CD14-positive monocyte (primary cell): ENCODE measurements at regions not wholly inside any gene's neighbourhood (a gene's known extent, or its start where the extent isn't known, plus 50 kb on each side); places are given as distances from the start of the nearest gene placed in this dataset.

Experiments used
- DNase-seq, 3 donors: peaks; one replicate each; pipeline ENCODE4 v3.0.0-alpha.2; 2011 to 2022
- H2AFZ ChIP-seq: 2 replicates; pipeline ENCODE4 v1.6.0; 2012; ENCODE audit warnings: mild to moderate bottlenecking, low read depth, low read length, inconsistent platforms; ENCODE audit not compliant: insufficient read depth, poor library complexity, severe bottlenecking
- H3K27ac ChIP-seq, 2 donors: 1 replicate in 1 of 2; 2 replicates in 1 of 2; pipeline ENCODE4 v1.5.1; 2012 to 2013; ENCODE audit warnings: low read length in 2 of 2, control low read depth in 1 of 2, inconsistent platforms in 1 of 2, low read depth in 1 of 2, mild to moderate bottlenecking in 1 of 2
- H3K27me3 ChIP-seq, 2 donors: one replicate each; pipeline versions ENCODE4 v1.6.0 to v1.6.1; 2011 to 2013; ENCODE audit warnings: low read length in 2 of 2; ENCODE audit not compliant: control insufficient read depth in 2 of 2, insufficient read depth in 2 of 2
- H3K36me3 ChIP-seq, 2 donors: replicated peaks in 1 of 2; 1 replicate in 1 of 2; 2 replicates in 1 of 2; pipeline versions ENCODE4 v1.5.1 to v1.6.1; 2012 to 2013; ENCODE audit warnings: low read length in 2 of 2, control low read depth in 1 of 2, inconsistent platforms in 1 of 2, mild to moderate bottlenecking in 1 of 2; ENCODE audit not compliant: insufficient read depth in 2 of 2, control insufficient read depth in 1 of 2
- H3K4me1 ChIP-seq, 2 donors: 1 replicate in 1 of 2; 2 replicates in 1 of 2; pipeline versions ENCODE4 v1.5.1 to v1.6.1; 2012 to 2013; ENCODE audit warnings: low read length in 2 of 2, control low read depth in 1 of 2, inconsistent platforms in 1 of 2, mild to moderate bottlenecking in 1 of 2, moderate library complexity in 1 of 2; ENCODE audit not compliant: insufficient read depth in 2 of 2, control insufficient read depth in 1 of 2
- H3K4me2 ChIP-seq: replicated peaks from 2 replicates; pipeline ENCODE3; 2012; ENCODE audit warnings: low read length, moderate library complexity, mild to moderate bottlenecking; ENCODE audit not compliant: poor library complexity, severe bottlenecking; ENCODE audit errors: extremely low read depth
- H3K4me3 ChIP-seq, 3 experiments: fragments of 200-600 bp in 1 of 3; sonication (generic) in 1 of 3; replicated peaks in 1 of 3; 1 replicate in 2 of 3; 2 replicates in 1 of 3; pipeline ENCODE4 v1.5.1; 2011 to 2013; ENCODE audit warnings: low read length in 3 of 3, mild to moderate bottlenecking in 3 of 3, control low read depth in 2 of 3, low read depth in 2 of 3, inconsistent platforms in 1 of 3, moderate library complexity in 1 of 3
- H3K79me2 ChIP-seq: 2 replicates; pipeline ENCODE4 v1.6.0; 2012; ENCODE audit warnings: mild to moderate bottlenecking, control low read depth, inconsistent platforms, low read length, moderate library complexity; ENCODE audit not compliant: insufficient read depth
- H3K9ac ChIP-seq: 2 replicates; pipeline ENCODE4 v1.6.0; 2017; ENCODE audit warnings: low read length, mild to moderate bottlenecking; ENCODE audit not compliant: insufficient read depth, poor library complexity, severe bottlenecking
- H3K9me3 ChIP-seq, 2 donors: replicated peaks in 1 of 2; 1 replicate in 1 of 2; 2 replicates in 1 of 2; pipeline versions ENCODE4 v1.5.1 to v1.6.1; 2012 to 2013; ENCODE audit warnings: low read length in 2 of 2, control low read depth in 1 of 2; ENCODE audit not compliant: control insufficient read depth in 1 of 2, insufficient read depth in 1 of 2
- H4K20me1 ChIP-seq: 2 replicates; pipeline ENCODE4 v1.6.0; 2012; ENCODE audit warnings: mild to moderate bottlenecking, low read length, control low read depth, moderate library complexity; ENCODE audit not compliant: insufficient read depth
- H3K27ac Mint-ChIP-seq, 7 donors: one replicate each; pipeline ENCODE4 v1.8.0; 2020; ENCODE audit warnings: mild to moderate bottlenecking in 7 of 7, mixed read lengths in 7 of 7, moderate library complexity in 6 of 7, inconsistent platforms in 2 of 7
- H3K27me3 Mint-ChIP-seq, 3 donors: one replicate each; pipeline ENCODE4 v1.8.0; 2021 to 2022; ENCODE audit warnings: low read depth in 3 of 3, mild to moderate bottlenecking in 3 of 3, mixed read lengths in 3 of 3, moderate library complexity in 3 of 3, inconsistent platforms in 1 of 3
- H3K36me3 Mint-ChIP-seq, 2 donors: one replicate each; pipeline ENCODE4 v1.8.0; 2020; ENCODE audit warnings: mixed read lengths in 2 of 2, inconsistent platforms in 1 of 2, mild to moderate bottlenecking in 1 of 2
- H3K4me1 Mint-ChIP-seq: one replicate; pipeline ENCODE4 v1.8.0; 2020; ENCODE audit warnings: mild to moderate bottlenecking, mixed read lengths
- H3K4me3 Mint-ChIP-seq, 2 donors: one replicate each; pipeline ENCODE4 v1.8.0; 2020; ENCODE audit warnings: mild to moderate bottlenecking in 2 of 2, mixed read lengths in 2 of 2, moderate library complexity in 1 of 2
- H3K9me3 Mint-ChIP-seq, 7 donors: one replicate each; pipeline ENCODE4 v1.8.0; 2020 to 2022; ENCODE audit warnings: mixed read lengths in 7 of 7, mild to moderate bottlenecking in 6 of 7, moderate library complexity in 6 of 7, inconsistent platforms in 2 of 7
- WGBS: methylation state at CpG from one replicate; pipeline ENCODE4 v1.1.5; 2013; ENCODE audit warnings: missing lambda C conversion rate; ENCODE audit not compliant: insufficient coverage; 5-methylcytosine and 5-hydroxymethylcytosine counted together
- intact Hi-C, 2 donors: fragments of 100-400 bp; cut with micrococcal nuclease; formaldehyde crosslinking; loops; one replicate each; pipeline versions ENCODE4 v1.15.0 to v1.15.1; 2023
- TF ChIP-seq, protein P1 (sequence below): fragments of 200-600 bp; IDR thresholded peaks from one replicate; pipeline ENCODE4 v1.8.0; 2022; ENCODE audit warnings: antibody characterized with exemption, mild to moderate bottlenecking

DNA sequence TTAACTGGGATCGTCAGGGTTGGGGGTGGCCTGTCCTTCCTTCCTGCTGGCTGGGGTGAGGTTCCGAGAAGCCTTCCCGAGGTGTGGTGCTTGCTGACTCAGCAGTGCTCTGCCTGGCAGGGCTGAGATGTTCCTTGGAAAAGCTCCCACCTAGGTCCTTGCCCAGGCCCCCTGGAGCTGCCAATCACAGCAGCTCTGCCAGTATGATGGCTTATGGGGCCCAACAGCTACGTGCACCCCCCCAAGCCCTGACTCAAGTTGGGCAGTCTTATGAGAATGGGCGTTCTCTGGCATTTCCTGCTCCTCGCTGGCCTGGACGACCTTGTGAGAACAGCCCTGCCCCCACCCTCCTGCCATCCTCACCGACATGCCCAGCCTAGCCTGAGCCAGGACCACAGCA is 292.2 kb upstream of the CRY1 start:
- WGBS = 55% methylated on average over 4 of the region's 8 CpGs
- H3K27me3 ChIP-seq = no peaks in the 10 kb centered on the region
- TF ChIP-seq, protein P1, sequence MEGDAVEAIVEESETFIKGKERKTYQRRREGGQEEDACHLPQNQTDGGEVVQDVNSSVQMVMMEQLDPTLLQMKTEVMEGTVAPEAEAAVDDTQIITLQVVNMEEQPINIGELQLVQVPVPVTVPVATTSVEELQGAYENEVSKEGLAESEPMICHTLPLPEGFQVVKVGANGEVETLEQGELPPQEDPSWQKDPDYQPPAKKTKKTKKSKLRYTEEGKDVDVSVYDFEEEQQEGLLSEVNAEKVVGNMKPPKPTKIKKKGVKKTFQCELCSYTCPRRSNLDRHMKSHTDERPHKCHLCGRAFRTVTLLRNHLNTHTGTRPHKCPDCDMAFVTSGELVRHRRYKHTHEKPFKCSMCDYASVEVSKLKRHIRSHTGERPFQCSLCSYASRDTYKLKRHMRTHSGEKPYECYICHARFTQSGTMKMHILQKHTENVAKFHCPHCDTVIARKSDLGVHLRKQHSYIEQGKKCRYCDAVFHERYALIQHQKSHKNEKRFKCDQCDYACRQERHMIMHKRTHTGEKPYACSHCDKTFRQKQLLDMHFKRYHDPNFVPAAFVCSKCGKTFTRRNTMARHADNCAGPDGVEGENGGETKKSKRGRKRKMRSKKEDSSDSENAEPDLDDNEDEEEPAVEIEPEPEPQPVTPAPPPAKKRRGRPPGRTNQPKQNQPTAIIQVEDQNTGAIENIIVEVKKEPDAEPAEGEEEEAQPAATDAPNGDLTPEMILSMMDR = no peak
- Mint-ChIP-seq H3K27me3 (peaks cover 0 to 5% (median 3%) of the 10 kb centered on the region in 3 donors), H3K4me1 (peaks cover 18% of the 10 kb centered on the region), H3K4me3 (no peak overlapping the region), H3K27ac (no peak overlapping the region), H3K36me3 (no peaks in the 10 kb centered on the region), H3K9me3 (peaks cover 0 to 8% (median 2%) of the 10 kb centered on the region in 7 donors)
- no peak overlapping the region for H3K27ac ChIP-seq
- no peak overlapping the region for H3K4me2 ChIP-seq
- no peaks in the 10 kb centered on the region for H4K20me1 ChIP-seq
- no peaks in the 10 kb centered on the region for H3K36me3 ChIP-seq
- peaks cover 6 to 8% of the 10 kb centered on the region in 2 donors for H3K4me1 ChIP-seq
- H3K9me3 ChIP-seq = peaks cover 0 to 5% of the 10 kb centered on the region in 2 donors
- no peak for DNase-seq
- no peaks in the 10 kb centered on the region for H3K79me2 ChIP-seq
- no peak overlapping the region for H2AFZ ChIP-seq
- H3K4me3 ChIP-seq = no peak overlapping the region
- intact Hi-C loops = no loop called here
- H3K9ac ChIP-seq = no peak overlapping the region

DNA sequence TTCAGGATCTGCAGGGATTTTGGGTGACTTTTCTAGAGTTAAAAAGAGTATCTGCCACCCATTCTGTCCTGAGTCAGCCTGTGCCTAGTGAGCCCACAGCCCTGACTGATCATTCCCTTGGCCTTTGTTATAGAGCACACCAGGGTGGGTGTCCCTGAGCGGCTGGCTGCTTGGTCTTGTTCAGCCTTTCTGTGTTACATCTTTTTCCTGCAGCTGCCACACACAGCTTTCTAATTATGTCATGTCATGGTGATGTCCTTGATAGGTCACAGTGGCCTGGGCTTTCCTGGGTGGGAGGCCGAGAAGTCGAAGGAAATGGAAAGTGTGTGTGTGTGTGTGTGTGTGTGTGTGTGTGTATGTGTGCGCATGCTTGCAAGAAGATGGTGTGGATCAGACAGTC is 293.2 kb upstream of the CRY1 start:
- intact Hi-C loops = no loop called here
- Histone ChIP-seq H3K27me3 (no peaks in the 10 kb centered on the region), H3K9me3 (peaks cover 0 to 5% of the 10 kb centered on the region in 2 donors), H3K9ac (no peak overlapping the region), H3K4me3 (no peak overlapping the region), H3K36me3 (no peaks in the 10 kb centered on the region), H3K27ac (no peak overlapping the region), H2AFZ (no peak overlapping the region), H3K4me1 (peaks cover 6 to 8% of the 10 kb centered on the region in 2 donors), H3K4me2 (no peak overlapping the region), H3K79me2 (no peaks in the 10 kb centered on the region), H4K20me1 (no peaks in the 10 kb centered on the region)
- Mint-ChIP-seq H3K4me1 (peaks cover 18% of the 10 kb centered on the region), H3K27me3 (peaks cover 0 to 5% (median 1%) of the 10 kb centered on the region in 3 donors), H3K4me3 (no peak overlapping the region), H3K9me3 (peaks cover 0 to 8% (median 2%) of the 10 kb centered on the region in 7 donors), H3K27ac (no peak overlapping the region), H3K36me3 (no peaks in the 10 kb centered on the region)
- no peak for DNase-seq
- TF ChIP-seq, protein P1 = no peak
- WGBS = 100% methylated on average over 1 of the region's 4 CpGs
